ENCODE measurements at regions not wholly inside any gene's neighbourhood (a gene's known extent, or its start where the extent isn't known, plus 50 kb on each side); places are given as distances from the start of the nearest gene placed in this dataset.

DNA sequence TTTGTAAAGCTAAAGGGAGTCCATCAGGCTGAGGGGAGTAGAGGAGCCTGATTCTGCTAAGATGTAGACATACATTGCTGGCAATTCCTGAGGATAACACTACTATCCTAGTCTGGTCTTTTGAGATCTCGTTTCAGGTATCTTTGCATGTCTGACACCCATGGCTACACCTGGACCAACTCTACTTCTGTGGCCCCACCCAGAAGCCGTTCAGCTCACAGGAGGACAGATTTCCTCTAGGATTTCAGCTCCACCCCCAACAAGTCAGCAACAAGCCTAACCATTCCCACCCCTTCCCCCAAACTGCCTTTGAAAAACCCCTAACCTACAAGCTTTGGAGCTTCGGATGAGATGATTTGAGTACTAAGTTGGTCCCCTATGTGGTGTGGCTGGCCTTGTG is 848.2 kb downstream of the NLGN4X start:
- TF ChIP-seq, protein P1, sequence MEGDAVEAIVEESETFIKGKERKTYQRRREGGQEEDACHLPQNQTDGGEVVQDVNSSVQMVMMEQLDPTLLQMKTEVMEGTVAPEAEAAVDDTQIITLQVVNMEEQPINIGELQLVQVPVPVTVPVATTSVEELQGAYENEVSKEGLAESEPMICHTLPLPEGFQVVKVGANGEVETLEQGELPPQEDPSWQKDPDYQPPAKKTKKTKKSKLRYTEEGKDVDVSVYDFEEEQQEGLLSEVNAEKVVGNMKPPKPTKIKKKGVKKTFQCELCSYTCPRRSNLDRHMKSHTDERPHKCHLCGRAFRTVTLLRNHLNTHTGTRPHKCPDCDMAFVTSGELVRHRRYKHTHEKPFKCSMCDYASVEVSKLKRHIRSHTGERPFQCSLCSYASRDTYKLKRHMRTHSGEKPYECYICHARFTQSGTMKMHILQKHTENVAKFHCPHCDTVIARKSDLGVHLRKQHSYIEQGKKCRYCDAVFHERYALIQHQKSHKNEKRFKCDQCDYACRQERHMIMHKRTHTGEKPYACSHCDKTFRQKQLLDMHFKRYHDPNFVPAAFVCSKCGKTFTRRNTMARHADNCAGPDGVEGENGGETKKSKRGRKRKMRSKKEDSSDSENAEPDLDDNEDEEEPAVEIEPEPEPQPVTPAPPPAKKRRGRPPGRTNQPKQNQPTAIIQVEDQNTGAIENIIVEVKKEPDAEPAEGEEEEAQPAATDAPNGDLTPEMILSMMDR (IDR thresholded peaks at IDR 0.05) = no peak
- TF ChIP-seq POLR2A (IDR thresholded peaks at IDR 0.05) = no peak
